Fibroblast of lung (primary cell): ENCODE measurements at regions not wholly inside any gene's neighbourhood (a gene's known extent, or its start where the extent isn't known, plus 50 kb on each side); places are given as distances from the start of the nearest gene placed in this dataset.

ENCODE experiments used
- DNase-seq, 2 donors: peaks; one replicate each; pipeline versions ENCODE4 v3.0.0 to v3.0.0-alpha.2; 2010; ENCODE audit warnings: low read depth in 2 of 2
- H2AFZ ChIP-seq: 2 replicates; pipeline ENCODE4 v1.5.1; 2012; ENCODE audit warnings: low read length, control low read depth, inconsistent platforms
- H3K27ac ChIP-seq: 2 replicates; pipeline ENCODE4 v1.5.1; 2011; ENCODE audit warnings: low read length, control low read depth; ENCODE audit not compliant: insufficient read depth
- H3K27me3 ChIP-seq: 2 replicates; pipeline ENCODE4 v1.5.1; 2011; ENCODE audit warnings: mild to moderate bottlenecking, low read length; ENCODE audit not compliant: control insufficient read depth, insufficient read depth
- H3K36me3 ChIP-seq: 2 replicates; pipeline ENCODE4 v1.5.1; 2011; ENCODE audit warnings: low read length; ENCODE audit not compliant: control insufficient read depth, insufficient read depth
- H3K4me1 ChIP-seq: 2 replicates; pipeline ENCODE4 v1.5.1; 2011; ENCODE audit warnings: low read length; ENCODE audit not compliant: control insufficient read depth, insufficient read depth; ENCODE audit errors: extremely low read depth
- H3K4me2 ChIP-seq: 2 replicates; pipeline ENCODE4 v1.5.1; 2011; ENCODE audit warnings: low read length, control low read depth; ENCODE audit not compliant: insufficient read depth; ENCODE audit errors: extremely low read depth
- H3K4me3 ChIP-seq, 4 experiments: fragments of 200-600 bp in 1 of 4; sonication (generic) in 1 of 4; replicated peaks in 1 of 4; 2 replicates each; pipeline ENCODE4 v1.5.1; 2011 to 2016; ENCODE audit warnings: low read length in 4 of 4, low read depth in 3 of 4, mild to moderate bottlenecking in 3 of 4, control low read depth in 2 of 4, inconsistent platforms in 1 of 4, mixed read lengths in 1 of 4; ENCODE audit not compliant: insufficient read depth in 1 of 4; ENCODE audit errors: control extremely low read depth in 1 of 4
- H3K79me2 ChIP-seq: 2 replicates; pipeline ENCODE4 v1.5.1; 2012; ENCODE audit warnings: mild to moderate bottlenecking, low read length, inconsistent platforms; ENCODE audit not compliant: control insufficient read depth, insufficient read depth
- H3K9ac ChIP-seq: 2 replicates; pipeline ENCODE4 v1.5.1; 2011; ENCODE audit warnings: mild to moderate bottlenecking, low read length, control low read depth; ENCODE audit not compliant: insufficient read depth
- H3K9me3 ChIP-seq: 2 replicates; pipeline ENCODE4 v1.5.1; 2012; ENCODE audit warnings: low read depth, low read length; ENCODE audit not compliant: control insufficient read depth, insufficient read depth
- H4K20me1 ChIP-seq: 2 replicates; pipeline ENCODE4 v1.5.1; 2011; ENCODE audit warnings: low read length; ENCODE audit not compliant: control insufficient read depth, insufficient read depth; ENCODE audit errors: extremely low read depth
- EZH2 ChIP-seq: IDR thresholded peaks from 2 replicates; pipeline ENCODE4 v1.5.1; 2012; ENCODE audit warnings: low read length, control low read depth, mild to moderate bottlenecking; ENCODE audit errors: missing control alignments
- TF ChIP-seq, protein P1 (sequence below), 2 donors: IDR thresholded peaks in 1 of 2; conservative IDR thresholded peaks in 1 of 2; 1 replicate in 1 of 2; 2 replicates in 1 of 2; pipeline ENCODE4 v1.5.1; 2011 to 2012; ENCODE audit warnings: low read length in 2 of 2, control low read depth in 1 of 2, inconsistent platforms in 1 of 2, low read depth in 1 of 2, mild to moderate bottlenecking in 1 of 2

DNA sequence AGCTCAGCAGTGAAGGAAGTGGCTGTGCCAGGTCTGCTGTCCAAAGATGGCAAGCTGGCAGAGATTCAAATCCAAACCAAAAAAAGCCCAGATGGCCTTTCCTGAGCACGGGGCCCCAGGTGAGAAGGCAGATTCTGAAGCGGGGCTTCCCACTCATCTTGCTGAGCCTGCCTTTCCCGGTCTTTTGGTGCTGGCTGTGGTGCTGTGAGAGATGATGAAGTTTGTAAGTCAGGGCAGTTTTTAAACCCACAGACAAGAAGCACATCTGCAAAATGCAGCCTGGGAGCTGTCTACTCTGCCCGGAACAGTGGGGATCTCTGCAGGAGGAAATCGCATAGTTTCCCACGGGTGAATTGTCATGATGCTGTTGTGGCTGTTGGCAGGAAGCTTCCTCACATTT, 85.0 kb upstream of the IRX4 start:
- H3K9me3 ChIP-seq = no peaks in the 10 kb centered on the region
- DNase-seq = no peak
- H3K4me1 ChIP-seq = no peaks in the 10 kb centered on the region
- H3K4me2 ChIP-seq = no peak overlapping the region
- no peak overlapping the region for H3K27ac ChIP-seq
- no peaks in the 10 kb centered on the region for H3K36me3 ChIP-seq
- no peak overlapping the region for H3K4me3 ChIP-seq
- no peak overlapping the region for H3K9ac ChIP-seq
- H3K27me3 ChIP-seq = no peaks in the 10 kb centered on the region
- H4K20me1 ChIP-seq = no peaks in the 10 kb centered on the region
- H3K79me2 ChIP-seq = no peaks in the 10 kb centered on the region
- TF ChIP-seq, protein P1, sequence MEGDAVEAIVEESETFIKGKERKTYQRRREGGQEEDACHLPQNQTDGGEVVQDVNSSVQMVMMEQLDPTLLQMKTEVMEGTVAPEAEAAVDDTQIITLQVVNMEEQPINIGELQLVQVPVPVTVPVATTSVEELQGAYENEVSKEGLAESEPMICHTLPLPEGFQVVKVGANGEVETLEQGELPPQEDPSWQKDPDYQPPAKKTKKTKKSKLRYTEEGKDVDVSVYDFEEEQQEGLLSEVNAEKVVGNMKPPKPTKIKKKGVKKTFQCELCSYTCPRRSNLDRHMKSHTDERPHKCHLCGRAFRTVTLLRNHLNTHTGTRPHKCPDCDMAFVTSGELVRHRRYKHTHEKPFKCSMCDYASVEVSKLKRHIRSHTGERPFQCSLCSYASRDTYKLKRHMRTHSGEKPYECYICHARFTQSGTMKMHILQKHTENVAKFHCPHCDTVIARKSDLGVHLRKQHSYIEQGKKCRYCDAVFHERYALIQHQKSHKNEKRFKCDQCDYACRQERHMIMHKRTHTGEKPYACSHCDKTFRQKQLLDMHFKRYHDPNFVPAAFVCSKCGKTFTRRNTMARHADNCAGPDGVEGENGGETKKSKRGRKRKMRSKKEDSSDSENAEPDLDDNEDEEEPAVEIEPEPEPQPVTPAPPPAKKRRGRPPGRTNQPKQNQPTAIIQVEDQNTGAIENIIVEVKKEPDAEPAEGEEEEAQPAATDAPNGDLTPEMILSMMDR (conservative IDR thresholded peaks at IDR 0.05 in 1 of 2, IDR thresholded peaks at IDR 0.05 in 1 of 2; ENCODE audit: low read depth in 1 of 2, low read length in 2 of 2) = no peak
- TF ChIP-seq EZH2 = no peak
- H2AFZ ChIP-seq = no peak overlapping the region

DNA sequence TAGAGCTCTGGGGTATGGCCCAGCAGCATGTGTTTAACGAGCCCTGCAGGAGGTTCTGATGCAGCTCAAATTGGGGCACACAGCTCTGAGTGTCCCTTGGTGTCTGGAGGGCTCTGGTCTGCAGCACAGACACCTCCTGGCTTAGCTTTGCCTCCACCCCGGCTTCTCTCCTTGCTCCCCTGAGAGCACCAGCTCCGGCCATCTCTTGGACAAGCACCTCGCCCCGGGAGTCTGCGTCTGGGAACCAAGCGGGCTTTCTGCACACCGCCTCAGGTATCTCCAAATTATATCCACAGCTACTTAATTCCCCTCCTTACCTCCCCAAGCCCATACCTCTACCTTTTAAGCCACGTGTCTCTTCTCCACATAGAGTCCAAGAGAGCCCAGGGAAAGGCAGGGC, 83.7 kb upstream of the IRX4 start:
- Histone ChIP-seq H3K27me3 (no peaks in the 10 kb centered on the region), H3K36me3 (no peaks in the 10 kb centered on the region), H3K9me3 (no peaks in the 10 kb centered on the region), H3K4me1 (no peaks in the 10 kb centered on the region), H4K20me1 (no peaks in the 10 kb centered on the region), H3K9ac (no peak overlapping the region), H3K27ac (no peak overlapping the region), H3K79me2 (no peaks in the 10 kb centered on the region), H3K4me2 (no peak overlapping the region), H3K4me3 (no peak overlapping the region), H2AFZ (no peak overlapping the region)
- no peak for TF ChIP-seq EZH2
- TF ChIP-seq, protein P1 (conservative IDR thresholded peaks at IDR 0.05 in 1 of 2, IDR thresholded peaks at IDR 0.05 in 1 of 2; ENCODE audit: low read depth in 1 of 2, low read length in 2 of 2) = no peak
- DNase-seq = no peak

DNA sequence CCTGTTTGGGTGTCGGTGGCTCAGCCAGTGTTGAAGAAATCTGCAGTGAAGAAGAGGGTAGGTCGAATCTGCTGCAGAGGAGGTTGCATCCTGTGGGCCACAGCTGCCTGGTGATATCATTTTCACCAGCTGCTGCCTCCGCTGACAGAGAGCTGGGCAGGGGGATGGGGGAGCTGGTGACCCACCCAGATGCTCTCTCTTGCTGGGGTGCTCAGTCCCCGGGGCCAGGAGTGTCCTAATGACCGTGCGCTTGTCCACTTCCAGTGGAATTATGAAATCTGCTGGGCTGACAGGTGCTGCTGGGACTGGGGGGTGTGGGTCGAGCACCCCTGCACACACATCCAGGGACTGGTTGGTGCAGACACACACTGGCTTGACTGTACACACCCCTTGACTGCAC, 83.2 kb upstream of the IRX4 start:
- H2AFZ ChIP-seq = no peak overlapping the region
- no peak overlapping the region for H3K27ac ChIP-seq
- H3K27me3 ChIP-seq = no peaks in the 10 kb centered on the region
- H3K4me2 ChIP-seq = no peak overlapping the region
- no peaks in the 10 kb centered on the region for H3K4me1 ChIP-seq
- no peak overlapping the region for H3K9ac ChIP-seq
- no peak overlapping the region for H3K4me3 ChIP-seq
- no peaks in the 10 kb centered on the region for H3K79me2 ChIP-seq
- H3K36me3 ChIP-seq = no peaks in the 10 kb centered on the region
- no peak for DNase-seq
- no peaks in the 10 kb centered on the region for H3K9me3 ChIP-seq
- no peaks in the 10 kb centered on the region for H4K20me1 ChIP-seq
- no peak for TF ChIP-seq EZH2
- TF ChIP-seq, protein P1 (conservative IDR thresholded peaks at IDR 0.05 in 1 of 2, IDR thresholded peaks at IDR 0.05 in 1 of 2; ENCODE audit: low read depth in 1 of 2, low read length in 2 of 2) = no peak
